Activated CD4-positive, CD25-positive, alpha-beta regulatory T cell (primary cell): ENCODE measurements at regions not wholly inside any gene's neighbourhood (a gene's known extent, or its start where the extent isn't known, plus 50 kb on each side); places are given as distances from the start of the nearest gene placed in this dataset.

Source experiments
- DNase-seq, 4 experiments: peaks; one replicate each; lab custom pipeline; 2025; lab: John Stamatoyannopoulos, UW

DNA sequence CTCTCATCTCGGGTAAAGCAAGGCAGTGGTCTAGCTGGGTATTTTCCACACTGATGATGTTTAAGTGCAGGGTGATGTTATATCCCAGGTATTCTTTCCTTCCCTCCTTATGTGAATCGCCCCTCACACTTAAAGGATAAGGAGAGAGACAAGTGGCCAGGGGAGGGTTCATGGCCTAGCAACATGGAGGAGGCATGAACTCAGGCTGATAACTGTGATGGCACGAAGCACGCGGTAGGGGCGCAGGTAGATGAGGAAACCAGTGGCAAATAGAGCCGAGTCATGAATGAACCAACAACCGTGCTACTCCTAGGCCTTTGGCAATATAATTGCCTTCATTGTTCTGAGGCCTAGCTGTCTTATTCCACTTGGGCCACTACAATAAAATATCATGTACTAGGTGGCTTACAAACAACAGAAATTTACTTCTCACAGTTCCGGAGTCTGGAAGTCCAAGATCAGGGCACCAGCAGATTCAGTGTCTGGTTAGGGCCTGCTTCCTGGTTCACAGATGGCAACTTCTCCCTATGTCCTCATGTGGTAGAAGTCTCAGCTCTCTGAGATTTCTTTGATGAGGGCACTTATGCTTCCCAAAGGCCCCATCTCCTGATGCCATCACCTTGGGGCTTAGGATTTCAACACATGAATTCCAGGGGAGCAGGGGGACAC is 56.0 kb upstream of the PIK3CG start:
- DNase-seq: no peak

DNA sequence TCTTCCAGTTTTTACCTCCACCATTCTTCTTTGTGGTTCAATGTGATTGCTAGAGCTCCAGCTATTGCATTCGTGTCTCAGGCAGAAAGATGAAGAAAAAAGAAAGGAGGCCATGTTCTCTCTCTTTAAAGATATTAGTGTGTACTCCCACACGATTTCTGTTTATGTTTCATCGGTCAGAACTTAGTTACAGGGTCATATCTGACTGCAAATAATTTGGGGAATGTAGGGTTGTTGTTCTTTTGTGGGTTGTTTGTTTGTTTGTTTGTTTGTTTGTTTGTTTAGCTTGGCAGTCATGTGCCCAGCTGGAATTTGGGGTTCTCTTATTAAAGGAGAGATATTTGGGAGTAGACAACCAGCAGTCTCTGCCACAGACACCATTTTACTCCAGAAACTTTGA is 53.6 kb upstream of the PIK3CG start:
- no peak for DNase-seq

GRCh38 chr7:106812027-106812643 is 52.9 kb upstream of the PIK3CG start:
- no peak for DNase-seq

DNA sequence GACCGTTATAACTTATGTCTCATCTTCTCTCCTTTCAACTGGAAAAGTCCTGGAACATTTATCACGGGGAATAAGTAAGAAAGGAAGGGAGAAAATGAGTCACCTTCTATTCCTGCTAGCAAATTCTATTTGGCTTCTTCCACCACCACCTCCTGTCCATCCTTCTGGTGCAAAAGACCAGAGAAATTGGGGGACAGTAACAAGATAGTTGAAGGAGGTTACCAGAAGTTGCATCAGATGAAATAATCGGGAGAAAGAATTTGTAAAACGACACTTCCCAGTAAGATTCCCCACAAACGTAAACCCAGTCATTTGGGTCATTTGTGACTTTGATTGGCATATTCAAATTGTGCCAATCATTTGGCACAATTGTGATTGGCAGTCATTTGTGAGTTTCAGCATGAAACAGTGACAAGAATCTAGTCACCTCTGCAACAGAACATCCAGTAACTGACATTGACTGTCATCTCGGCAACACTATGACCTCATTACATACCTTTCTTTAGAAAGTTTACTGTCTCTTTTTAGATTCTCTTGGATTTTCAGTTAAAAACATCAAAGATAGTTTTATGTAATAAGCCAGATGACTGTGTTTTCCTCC is 51.3 kb upstream of the PIK3CG start:
- no peak for DNase-seq

- no peak for DNase-seq
These were observed 50.2 kb upstream of the PIK3CG start for GRCh38 chr7:106814887-106815286.
